Activated T-cell treated with anti-CD3 and anti-CD28 coated beads, Interleukin-2, amount 50 U/mL, for 48 hours (primary cell): ENCODE measurements at regions not wholly inside any gene's neighbourhood (a gene's known extent, or its start where the extent isn't known, plus 50 kb on each side); places are given as distances from the start of the nearest gene placed in this dataset.
A peak's percentile ranks its signal among the peaks of the same experiment; 100 is the strongest.
"Not testable (repeated sequence)": the region's sequence is repeated elsewhere in the genome, so short reads cannot be mapped to it uniquely, and the experiment has no call there.

Experiments
- DNase-seq, 2 experiments: peaks; one replicate each; pipeline ENCODE4 v3.0.0-alpha.2; 2020

DNA sequence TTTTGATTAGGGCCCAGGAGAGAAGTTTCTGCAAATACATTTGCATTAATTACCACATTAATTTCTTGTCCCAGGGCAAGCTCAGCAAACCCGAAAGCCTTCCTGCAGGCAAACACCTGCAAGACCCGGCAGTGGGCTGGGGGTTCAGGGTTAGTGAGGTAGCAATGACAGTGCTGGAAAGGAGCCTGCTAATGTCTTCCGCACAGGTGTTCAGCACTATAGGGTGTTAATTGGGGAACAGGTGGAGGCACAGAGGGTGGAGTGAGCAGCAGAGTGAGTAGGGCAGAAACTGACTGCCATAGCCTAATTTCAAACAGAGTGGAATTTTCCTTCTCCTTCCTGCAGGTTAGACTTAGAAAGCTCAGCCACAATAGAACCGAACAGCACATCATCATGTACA is 50.9 kb upstream of the UBASH3B start:
- no peak for DNase-seq

DNA sequence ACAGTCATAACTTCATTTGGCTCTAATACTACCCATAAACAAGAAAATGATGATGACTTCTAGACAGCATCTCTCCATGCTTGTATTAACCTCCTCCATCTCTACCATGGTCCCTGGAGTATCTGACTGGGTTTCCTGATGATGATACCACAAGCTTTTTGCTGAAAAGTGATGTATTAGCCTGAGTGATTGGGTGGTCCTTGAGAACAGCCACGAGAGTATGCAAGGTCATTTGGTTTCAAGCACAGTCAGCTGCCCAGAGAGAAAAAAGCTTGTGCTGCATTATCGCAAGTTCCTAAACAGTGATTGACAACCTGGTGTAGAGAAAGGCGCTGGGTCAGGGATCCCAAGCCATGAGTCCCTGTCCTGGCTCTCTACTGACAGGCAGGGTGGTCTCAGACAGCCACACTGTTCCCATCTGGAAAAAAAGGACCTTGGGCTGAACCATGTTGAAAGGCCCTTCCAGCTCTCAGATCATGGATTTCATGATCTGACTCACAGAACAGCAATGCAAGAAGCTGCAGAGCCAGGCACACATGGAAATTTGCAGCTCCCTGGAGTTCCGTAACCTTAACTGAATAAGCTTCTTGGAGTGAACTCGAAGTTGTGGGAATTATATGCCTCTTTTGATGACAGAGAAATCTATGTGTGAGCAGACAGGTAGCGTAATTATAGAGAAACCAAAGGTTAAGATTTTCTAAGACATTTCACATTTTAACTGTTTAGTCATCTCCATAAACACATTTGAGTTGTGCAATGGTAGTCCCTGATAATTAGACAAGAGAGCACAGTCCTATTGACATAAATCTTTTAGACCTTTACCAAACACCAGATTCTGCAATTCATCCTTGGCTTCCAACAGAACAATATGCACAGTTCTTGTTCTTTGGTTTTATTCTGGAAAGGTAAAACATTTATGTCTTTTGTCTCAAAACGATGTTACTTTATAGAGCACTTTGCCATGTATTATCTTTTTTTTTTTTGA is 54.1 kb upstream of the UBASH3B start:
- DNase-seq: no peak

DNA sequence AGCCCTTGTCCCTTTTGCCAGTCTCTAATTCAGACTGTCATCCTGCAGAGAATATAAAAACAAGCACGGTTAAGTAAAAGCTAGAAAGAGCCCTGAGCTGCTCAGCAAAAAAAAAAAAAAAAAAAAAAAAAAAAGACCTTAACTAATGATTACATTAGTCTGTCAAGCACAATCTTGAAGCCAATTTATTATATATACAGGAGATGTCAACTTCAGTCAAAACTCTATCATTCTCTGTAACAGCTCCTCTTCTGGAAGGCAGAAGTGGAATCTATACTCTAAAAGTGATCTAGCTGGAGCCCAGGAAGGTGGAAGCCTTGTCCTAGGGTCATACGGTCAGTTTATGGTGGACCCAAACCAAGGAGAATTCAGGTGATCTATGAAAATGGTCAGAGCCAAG is 55.2 kb upstream of the UBASH3B start:
- no peak for DNase-seq

DNA sequence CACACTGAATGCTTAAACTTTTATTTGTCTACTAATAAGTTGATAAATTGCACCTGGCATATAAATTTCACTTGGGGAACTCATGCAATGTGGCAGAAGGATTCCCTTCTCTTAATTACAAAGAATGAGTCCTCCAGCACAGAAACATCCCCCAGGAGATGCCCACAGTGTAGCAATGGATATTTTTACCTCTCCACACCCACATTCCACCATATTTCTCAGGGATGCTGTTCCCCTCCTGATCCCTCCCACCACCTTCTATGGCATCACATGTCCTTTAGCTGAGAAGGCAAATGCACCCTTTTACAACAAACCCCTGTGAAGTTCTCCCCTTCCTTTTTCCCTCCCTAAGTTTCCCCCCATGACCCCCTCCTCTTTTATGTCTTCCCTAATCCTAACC is 56.1 kb upstream of the UBASH3B start:
- no peak for DNase-seq

GRCh38 chr11:122598971-122599370 is 56.6 kb upstream of the UBASH3B start:
- DNase-seq: no peak

DNA sequence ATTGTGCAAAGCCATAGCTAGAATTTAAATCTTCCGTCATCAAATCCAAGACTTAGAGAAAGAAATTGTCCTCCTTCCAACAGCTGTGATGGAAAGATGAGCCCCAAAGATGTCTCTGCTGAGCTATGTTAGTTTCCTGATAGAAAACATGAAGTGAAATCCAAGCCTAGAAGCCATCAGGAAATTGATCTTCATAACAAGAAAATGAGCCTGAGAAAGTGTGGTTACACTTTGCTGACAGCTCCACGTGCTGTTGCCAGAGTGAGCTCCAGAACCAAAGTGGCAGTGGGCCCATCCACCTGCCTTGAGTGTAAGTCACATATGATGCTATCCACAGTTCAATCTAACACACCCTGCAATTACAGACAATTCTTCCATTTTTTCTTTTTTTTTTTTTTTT is 58.0 kb upstream of the UBASH3B start:
- no peak for DNase-seq

DNA sequence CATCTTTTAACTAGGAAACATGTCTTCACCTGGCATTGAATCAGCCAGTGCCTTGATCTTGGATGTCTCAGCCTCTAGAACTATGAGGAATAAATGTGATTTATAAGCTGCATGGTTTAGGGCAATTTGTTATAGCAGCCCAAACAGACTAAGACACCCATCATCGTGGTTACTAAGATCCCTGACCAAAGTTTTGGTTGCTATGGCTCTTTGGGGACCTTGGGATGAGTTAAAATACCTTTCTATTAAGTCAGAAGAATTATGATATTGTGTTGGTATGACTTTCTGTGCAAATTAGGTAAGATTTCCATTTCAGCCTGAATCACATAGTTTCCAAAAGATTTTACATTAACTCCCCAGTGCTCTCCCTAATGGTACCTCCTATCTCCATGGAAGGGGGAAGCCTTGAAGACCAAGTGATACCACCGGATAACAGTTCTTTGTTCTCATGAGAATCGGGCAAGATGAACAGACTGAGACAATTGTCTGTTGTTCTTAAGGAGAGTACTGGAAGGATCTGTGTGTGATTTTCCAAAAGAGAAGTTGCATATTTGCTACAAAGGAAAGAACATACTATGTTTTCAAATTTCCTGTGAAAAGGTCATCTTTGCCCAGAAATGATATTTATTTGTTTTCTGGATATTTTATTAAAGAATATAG is 60.4 kb upstream of the UBASH3B start:
- no peak for DNase-seq

GRCh38 chr11:122593473-122594420 is 61.8 kb upstream of the UBASH3B start:
- no peak for DNase-seq

- DNase-seq: no peak
Measured at GRCh38 chr11:122592641-122593040, 62.9 kb upstream of the UBASH3B start.

DNA sequence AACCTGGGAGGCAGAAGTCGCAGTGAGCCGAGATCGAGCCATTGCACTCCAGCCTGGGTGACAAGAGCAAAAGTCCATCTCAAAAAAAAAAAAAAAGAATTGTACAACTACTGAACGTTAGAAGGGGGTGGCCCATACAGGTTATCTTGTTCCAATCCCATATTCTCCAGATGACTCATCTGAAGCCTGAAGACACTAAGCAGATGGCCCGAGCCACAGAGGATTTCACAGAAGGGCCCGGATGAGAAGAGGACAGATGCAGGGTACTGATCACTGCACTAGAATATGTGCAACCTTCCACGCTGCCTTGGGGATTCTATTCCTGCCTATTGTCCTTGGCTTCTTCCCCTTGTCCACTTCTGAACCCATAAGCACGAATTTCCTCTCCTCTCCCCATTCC is 70.9 kb upstream of the UBASH3B start:
- DNase-seq: no peak

- DNase-seq: not testable (repeated sequence)
Measured at GRCh38 chr11:122580071-122580470, 75.5 kb upstream of the UBASH3B start.

DNA sequence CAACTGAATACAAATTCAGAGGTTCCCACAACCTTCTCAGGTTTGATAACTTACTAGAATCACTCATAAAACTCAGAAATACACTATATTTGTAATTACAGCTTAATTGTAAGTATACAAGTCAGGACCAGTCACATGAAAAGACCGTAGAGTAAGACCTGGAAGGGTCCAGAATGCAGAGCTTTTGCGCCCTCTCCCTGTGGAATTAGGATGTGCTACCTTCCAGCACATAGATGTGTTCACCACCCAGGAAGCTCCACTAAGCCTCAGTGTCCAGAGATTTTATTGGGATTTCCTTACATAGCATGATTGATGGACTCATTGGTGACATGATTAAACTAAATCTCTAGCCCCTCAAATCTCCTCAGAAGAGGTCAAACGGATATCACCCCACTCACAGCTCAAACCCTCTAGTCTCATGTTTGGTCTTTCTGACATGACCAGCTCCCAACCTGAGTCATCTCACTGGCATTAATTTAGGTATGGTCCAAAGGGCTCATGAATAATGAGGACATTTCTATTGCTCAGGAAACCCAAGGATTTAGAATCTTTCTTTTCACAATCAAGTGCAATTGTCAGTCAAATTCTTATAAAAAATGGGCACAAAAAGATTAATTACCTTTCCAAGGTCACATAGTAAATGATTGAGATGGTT is 77.2 kb upstream of the UBASH3B start:
- no peak for DNase-seq

GRCh38 chr11:122572592-122572991 is 82.9 kb upstream of the UBASH3B start:
- DNase-seq: no peak

DNA sequence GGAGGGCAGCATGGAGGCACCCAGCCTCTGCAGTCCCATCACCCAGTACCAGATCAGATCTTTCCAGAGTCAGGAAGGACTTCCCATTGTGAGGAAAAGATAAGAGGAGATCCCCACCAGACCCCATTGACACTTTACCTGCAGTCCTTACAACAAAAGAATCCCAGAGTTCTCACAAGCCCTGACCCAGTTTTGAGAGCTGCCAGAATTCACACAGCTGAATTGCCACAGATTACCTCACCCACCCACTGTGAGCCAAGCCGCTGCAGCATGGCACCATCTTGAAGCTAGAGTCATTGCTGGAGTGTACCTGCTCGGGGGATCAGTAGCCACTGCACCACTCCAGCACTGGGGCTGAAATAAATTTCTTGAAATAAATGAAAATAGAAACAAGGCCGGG is 91.8 kb upstream of the UBASH3B start:
- DNase-seq: no peak

GRCh38 chr11:122559734-122560382 is 95.7 kb upstream of the UBASH3B start:
- peak in 1 of 2 experiments; percentile 31 for DNase-seq

DNA sequence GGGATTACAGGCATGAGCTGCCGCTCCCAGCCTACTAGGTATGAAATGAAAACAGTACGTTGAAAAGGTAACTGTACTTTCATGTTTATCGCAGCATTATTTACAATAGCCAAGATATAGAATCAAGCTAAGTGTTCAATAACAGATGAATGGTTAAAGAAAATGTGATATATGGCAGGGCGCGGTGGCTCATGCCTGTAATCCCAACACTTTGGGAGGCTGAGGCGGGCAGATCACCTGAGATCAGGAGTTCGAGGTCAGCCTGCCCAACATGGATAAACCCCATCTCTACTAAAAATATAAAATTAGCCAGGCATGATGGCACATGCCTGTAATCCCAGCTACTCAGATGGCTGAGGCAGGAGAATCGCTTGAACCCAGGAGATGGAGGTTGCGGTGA is 96.3 kb upstream of the UBASH3B start:
- DNase-seq: not testable (repeated sequence)

DNA sequence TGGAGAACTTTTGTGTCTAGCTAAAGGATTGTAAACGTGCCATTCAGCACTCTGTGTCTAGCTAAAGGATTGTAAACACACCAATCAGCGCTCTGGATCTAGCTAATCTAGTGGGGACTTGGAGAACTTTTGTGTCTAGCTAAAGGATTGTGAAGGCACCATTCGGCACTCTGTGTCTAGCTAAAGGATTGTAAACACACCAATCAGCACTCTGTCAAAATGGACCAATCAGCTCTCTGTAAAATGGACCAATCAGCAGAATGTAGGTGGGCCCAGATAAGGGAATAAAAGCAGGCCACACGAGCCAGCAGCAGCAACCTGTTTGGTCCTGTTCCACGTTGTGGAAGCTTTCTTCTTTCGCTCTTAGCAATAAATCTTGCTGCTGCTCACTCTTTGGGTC is 98.4 kb upstream of the UBASH3B start:
- DNase-seq: not testable (repeated sequence)

DNA sequence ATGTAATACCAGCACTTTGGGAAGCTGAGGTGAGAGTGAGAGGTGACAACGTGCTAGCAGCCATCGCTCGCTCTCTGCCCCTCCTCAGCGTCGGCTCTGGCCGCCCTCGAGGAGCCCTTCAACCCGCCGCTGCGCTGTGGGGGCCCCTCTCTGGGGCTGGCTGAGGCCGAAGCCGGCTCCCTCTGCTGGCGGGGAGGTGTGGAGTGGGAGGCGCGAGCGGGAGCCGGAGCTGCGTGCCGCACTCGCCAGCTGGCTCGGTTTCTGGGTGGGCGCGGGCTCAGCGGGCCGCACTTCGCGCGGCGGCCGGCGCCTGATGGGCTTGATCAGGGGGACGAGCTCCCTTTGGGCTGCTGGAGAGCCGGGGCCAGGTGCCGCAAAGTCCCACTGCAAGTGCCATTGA is 98.9 kb upstream of the UBASH3B start:
- DNase-seq: peak; percentile 35 to 50

DNA sequence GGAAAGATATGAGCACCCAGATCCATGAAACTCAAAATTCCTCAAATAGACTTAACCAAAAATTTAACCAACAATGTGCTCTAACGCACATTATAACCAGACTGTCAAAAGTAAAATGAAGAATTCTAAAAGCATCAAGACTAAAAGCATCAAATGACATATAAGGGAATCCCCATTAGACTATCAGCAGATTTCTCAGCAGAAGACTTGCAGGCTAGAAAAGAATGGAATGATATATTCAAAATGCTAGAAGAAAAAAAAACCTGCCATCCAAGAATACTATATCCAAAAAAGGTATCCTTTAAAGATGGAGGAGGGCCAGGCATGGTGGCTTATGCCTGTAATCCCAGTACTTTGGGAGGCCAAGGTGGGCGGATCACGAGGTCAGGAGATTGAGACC is 117.5 kb upstream of the UBASH3B start:
- no peak for DNase-seq

DNA sequence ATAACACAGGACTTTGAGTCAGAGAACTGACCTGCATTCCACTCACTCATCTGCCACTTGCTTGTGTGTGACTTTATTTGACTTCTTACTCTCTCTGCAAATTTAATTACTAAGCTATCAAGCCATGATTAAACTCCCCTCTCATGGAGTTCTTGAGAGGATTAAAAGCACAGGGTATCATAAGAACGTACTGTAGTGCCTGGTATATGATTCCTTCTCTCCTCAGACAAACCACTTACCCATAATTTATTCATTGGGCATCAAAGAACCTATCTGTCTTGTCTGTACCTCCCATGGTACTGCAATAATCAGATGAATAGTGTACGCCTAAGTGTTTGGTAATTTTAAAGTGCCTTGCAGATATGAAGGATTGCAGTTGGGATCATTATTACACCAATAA is 130.6 kb upstream of the UBASH3B start:
- DNase-seq: no peak

DNA sequence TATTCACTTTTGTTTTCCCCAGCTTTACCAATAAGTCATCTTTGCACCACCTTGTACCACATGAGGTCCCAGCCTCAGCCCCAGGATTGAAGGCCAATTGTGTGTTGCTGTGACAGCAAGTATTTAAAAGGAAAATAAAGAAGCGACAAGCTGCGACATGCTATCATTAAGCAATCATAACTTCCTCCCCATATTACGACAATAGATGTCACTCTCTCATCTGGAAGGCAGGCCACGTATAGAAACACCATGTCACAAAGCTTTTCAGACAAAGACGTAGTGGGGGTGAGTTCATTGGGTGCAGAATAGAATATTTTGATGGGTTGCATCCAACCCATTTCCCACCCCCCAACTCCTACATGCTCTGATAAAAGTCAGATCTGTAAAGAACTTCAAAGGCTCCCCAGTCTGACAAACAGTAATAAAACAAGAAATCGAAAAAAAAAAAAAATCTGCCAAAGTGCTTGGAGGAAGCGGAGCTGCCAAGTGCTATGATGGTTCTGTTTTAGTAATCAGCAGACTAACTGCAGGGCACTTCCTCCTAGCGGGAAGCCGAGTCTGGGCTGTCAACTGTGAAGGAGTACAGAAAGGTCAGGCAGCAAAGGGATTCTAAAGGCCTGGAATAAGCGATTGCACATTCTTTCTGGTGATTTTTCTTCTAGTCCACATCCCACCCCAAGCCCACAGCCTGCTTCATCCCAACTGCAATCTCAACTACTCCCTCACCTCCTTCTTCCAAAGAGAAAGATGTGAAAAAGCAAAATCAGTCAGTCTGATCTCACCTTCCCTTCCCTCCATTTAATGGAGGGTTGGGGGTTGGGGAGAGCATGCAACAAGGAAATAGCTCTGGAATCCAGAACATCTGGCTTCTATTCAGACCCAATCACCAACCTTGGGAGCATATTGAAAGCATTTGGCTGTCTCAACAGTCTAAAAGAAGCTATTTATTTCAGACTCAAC is 131.4 kb upstream of the UBASH3B start:
- no peak for DNase-seq
